ENCODE measurements at regions not wholly inside any gene's neighbourhood (a gene's known extent, or its start where the extent isn't known, plus 50 kb on each side); places are given as distances from the start of the nearest gene placed in this dataset.

GRCh38 chr13:103222683-103223082, 156.5 kb upstream of the SLC10A2 start:
- no peaks in the 10 kb centered on the region for H3F3A ChIP-seq (ENCODE audit: control insufficient read depth, insufficient read depth)
- no peaks in the 10 kb centered on the region for H3K9me2 ChIP-seq (replicated peaks; ENCODE audit: control insufficient read depth, low read length)
- no peaks in the 10 kb centered on the region for H3K79me2 ChIP-seq (ENCODE audit: control insufficient read depth, low read length)
- no peaks in the 10 kb centered on the region for H3K27me3 ChIP-seq (ENCODE audit: control insufficient read depth, low read length)
- H3K36me3 ChIP-seq (ENCODE audit: control insufficient read depth, low read length), result no peaks in the 10 kb centered on the region
- no peaks in the 10 kb centered on the region for H3K9me3 ChIP-seq (ENCODE audit: control insufficient read depth, insufficient read depth, low read length)
- H3K4me1 ChIP-seq (ENCODE audit: control insufficient read depth, low read length), result no peaks in the 10 kb centered on the region
- H3K4me3 ChIP-seq (ENCODE audit: low read length), result no peak overlapping the region
- H3K27ac ChIP-seq (ENCODE audit: low read depth, low read length), result no peak overlapping the region
- no peak overlapping the region for H3K4me2 ChIP-seq (ENCODE audit: low read length)
- no peaks in the 10 kb centered on the region for H4K20me1 ChIP-seq (ENCODE audit: control insufficient read depth, insufficient read depth, low read depth, low read length)
- TF ChIP-seq EZH2phosphoT487 (IDR thresholded peaks at IDR 0.05; ENCODE audit: borderline replicate concordance, low read length) (no peak), CTCF (IDR thresholded peaks at IDR 0.05; ENCODE audit: low read depth, low read length, poor library complexity, severe bottlenecking) (no peak)

GRCh38 chr13:103218253-103218652, 152.0 kb upstream of the SLC10A2 start:
- H3K27ac ChIP-seq (ENCODE audit: low read depth, low read length), result no peak overlapping the region
- no peaks in the 10 kb centered on the region for H3F3A ChIP-seq (ENCODE audit: control insufficient read depth, insufficient read depth)
- H3K4me2 ChIP-seq (ENCODE audit: low read length), result no peak overlapping the region
- H3K27me3 ChIP-seq (ENCODE audit: control insufficient read depth, low read length), result no peaks in the 10 kb centered on the region
- H3K4me3 ChIP-seq (ENCODE audit: low read length), result no peak overlapping the region
- no peaks in the 10 kb centered on the region for H3K79me2 ChIP-seq (ENCODE audit: control insufficient read depth, low read length)
- H3K9me2 ChIP-seq (replicated peaks; ENCODE audit: control insufficient read depth, low read length), result no peaks in the 10 kb centered on the region
- TF ChIP-seq CTCF (IDR thresholded peaks at IDR 0.05; ENCODE audit: low read depth, low read length, poor library complexity, severe bottlenecking) (no peak), EZH2phosphoT487 (IDR thresholded peaks at IDR 0.05; ENCODE audit: borderline replicate concordance, low read length) (no peak)
- H3K4me1 ChIP-seq (ENCODE audit: control insufficient read depth, low read length), result no peaks in the 10 kb centered on the region
- H3K9me3 ChIP-seq (ENCODE audit: control insufficient read depth, insufficient read depth, low read length), result no peaks in the 10 kb centered on the region
- no peaks in the 10 kb centered on the region for H3K36me3 ChIP-seq (ENCODE audit: control insufficient read depth, low read length)
- no peaks in the 10 kb centered on the region for H4K20me1 ChIP-seq (ENCODE audit: control insufficient read depth, insufficient read depth, low read depth, low read length)

DNA sequence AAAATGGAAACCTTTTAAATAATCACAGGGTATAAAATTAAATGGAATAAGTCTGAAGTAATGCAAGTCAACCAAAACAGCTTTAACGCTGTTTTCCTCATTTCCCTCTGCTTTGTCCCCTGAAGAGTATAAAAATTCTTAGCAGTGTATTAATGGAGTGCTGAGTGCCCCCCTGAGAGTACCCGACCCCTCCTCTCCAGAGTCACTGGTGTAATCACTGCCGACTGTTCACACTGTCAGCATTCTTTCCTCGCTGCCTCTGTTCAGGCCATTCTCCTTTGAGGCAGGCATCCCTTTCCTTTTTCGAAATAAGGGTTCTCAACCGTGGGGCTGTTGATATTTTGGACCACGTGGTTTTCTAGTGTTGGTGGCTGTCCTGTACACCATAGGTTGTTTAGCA, 146.9 kb upstream of the SLC10A2 start:
- Histone ChIP-seq H3K79me2 (ENCODE audit: control insufficient read depth, low read length) (no peaks in the 10 kb centered on the region), H3F3A (ENCODE audit: control insufficient read depth, insufficient read depth) (no peaks in the 10 kb centered on the region), H4K20me1 (ENCODE audit: control insufficient read depth, insufficient read depth, low read depth, low read length) (no peaks in the 10 kb centered on the region), H3K27me3 (ENCODE audit: control insufficient read depth, low read length) (no peaks in the 10 kb centered on the region), H3K4me1 (ENCODE audit: control insufficient read depth, low read length) (no peaks in the 10 kb centered on the region), H3K4me2 (ENCODE audit: low read length) (no peak overlapping the region), H3K27ac (ENCODE audit: low read depth, low read length) (no peak overlapping the region), H3K9me3 (ENCODE audit: control insufficient read depth, insufficient read depth, low read length) (no peaks in the 10 kb centered on the region), H3K4me3 (ENCODE audit: low read length) (no peak overlapping the region), H3K36me3 (ENCODE audit: control insufficient read depth, low read length) (no peaks in the 10 kb centered on the region), H3K9me2 (replicated peaks; ENCODE audit: control insufficient read depth, low read length) (no peaks in the 10 kb centered on the region)
- TF ChIP-seq CTCF (IDR thresholded peaks at IDR 0.05; ENCODE audit: low read depth, low read length, poor library complexity, severe bottlenecking), result no peak

GRCh38 chr13:103210348-103210747, 144.1 kb upstream of the SLC10A2 start:
- H3K4me1 ChIP-seq (ENCODE audit: control insufficient read depth, low read length), result no peaks in the 10 kb centered on the region
- TF ChIP-seq CTCF (IDR thresholded peaks at IDR 0.05; ENCODE audit: low read depth, low read length, poor library complexity, severe bottlenecking) (no peak), EZH2phosphoT487 (IDR thresholded peaks at IDR 0.05; ENCODE audit: borderline replicate concordance, low read length) (no peak)
- H3K27me3 ChIP-seq (ENCODE audit: control insufficient read depth, low read length), result no peaks in the 10 kb centered on the region
- H3F3A ChIP-seq (ENCODE audit: control insufficient read depth, insufficient read depth), result no peaks in the 10 kb centered on the region
- H3K79me2 ChIP-seq (ENCODE audit: control insufficient read depth, low read length), result no peaks in the 10 kb centered on the region
- H3K36me3 ChIP-seq (ENCODE audit: control insufficient read depth, low read length), result no peaks in the 10 kb centered on the region
- no peak overlapping the region for H3K4me3 ChIP-seq (ENCODE audit: low read length)
- no peak overlapping the region for H3K27ac ChIP-seq (ENCODE audit: low read depth, low read length)
- H3K4me2 ChIP-seq (ENCODE audit: low read length), result no peak overlapping the region
- no peaks in the 10 kb centered on the region for H4K20me1 ChIP-seq (ENCODE audit: control insufficient read depth, insufficient read depth, low read depth, low read length)
- H3K9me2 ChIP-seq (replicated peaks; ENCODE audit: control insufficient read depth, low read length), result no peaks in the 10 kb centered on the region
- no peaks in the 10 kb centered on the region; the same call in 1 of the 2 replicates for H3K9me3 ChIP-seq (ENCODE audit: control insufficient read depth, insufficient read depth, low read length)
